NCI-H2171 treated with DMSO at 0.1 percent for 48 hours (cell line): ENCODE measurements at regions not wholly inside any gene's neighbourhood (a gene's known extent, or its start where the extent isn't known, plus 50 kb on each side); places are given as distances from the start of the nearest gene placed in this dataset.

Experiments
- DNase-seq: peaks from one replicate; lab custom pipeline; 2025; lab: John Stamatoyannopoulos, UW

GRCh38 chr1:99163671-99164070, 100.6 kb upstream of the PLPPR4 start:
- DNase-seq = no peak

- DNase-seq = no peak
Observed at GRCh38 chr1:99170516-99170915, 93.8 kb upstream of the PLPPR4 start.

GRCh38 chr1:99171184-99171813, 93.0 kb upstream of the PLPPR4 start:
- no peak for DNase-seq

- DNase-seq = peak; percentile 14
Observed at GRCh38 chr1:99173282-99173681, 91.0 kb upstream of the PLPPR4 start.

- DNase-seq = no peak
Observed at GRCh38 chr1:99173900-99174299, 90.4 kb upstream of the PLPPR4 start.

- DNase-seq = no peak
Observed at GRCh38 chr1:99176753-99177152, 87.5 kb upstream of the PLPPR4 start.

- no peak for DNase-seq
Observed at GRCh38 chr1:99177465-99177864, 86.8 kb upstream of the PLPPR4 start.

GRCh38 chr1:99180343-99180808, 83.9 kb upstream of the PLPPR4 start:
- DNase-seq = peak; percentile 91

- DNase-seq = peak; percentile 69
Observed at GRCh38 chr1:99180915-99181314, 83.4 kb upstream of the PLPPR4 start.

GRCh38 chr1:99181892-99182291, 82.4 kb upstream of the PLPPR4 start:
- no peak for DNase-seq

- no peak for DNase-seq
Observed at GRCh38 chr1:99185196-99185595, 79.1 kb upstream of the PLPPR4 start.

GRCh38 chr1:99193431-99193830, 70.9 kb upstream of the PLPPR4 start:
- no peak for DNase-seq

- no peak for DNase-seq
Observed at GRCh38 chr1:99198393-99198792, 65.9 kb upstream of the PLPPR4 start.

- DNase-seq = no peak
Observed at GRCh38 chr1:99207216-99207615, 57.1 kb upstream of the PLPPR4 start.
